GM10266 (cell line): ENCODE measurements at regions not wholly inside any gene's neighbourhood (a gene's known extent, or its start where the extent isn't known, plus 50 kb on each side); places are given as distances from the start of the nearest gene placed in this dataset.

Experiments
- DNase-seq: peaks from one replicate; pipeline ENCODE4 v3.0.0; 2012; ENCODE audit errors: extremely low spot score
- CTCF ChIP-seq: IDR thresholded peaks from 2 replicates; pipeline ENCODE4 v1.5.1; 2012; ENCODE audit warnings: mild to moderate bottlenecking, low read depth; ENCODE audit not compliant: control insufficient read depth, insufficient read depth; ENCODE audit errors: missing control alignments

- peak; percentile 70 for DNase-seq
- TF ChIP-seq CTCF: peak; percentile 99
These were observed 64.5 kb upstream of the SYPL1 start for GRCh38 chr7:106176414-106177299.

- no peak for DNase-seq
- TF ChIP-seq CTCF: no peak
These were observed 63.4 kb upstream of the SYPL1 start for GRCh38 chr7:106175507-106175906.

GRCh38 chr7:106170651-106171050 lies 58.5 kb upstream of the SYPL1 start:
- TF ChIP-seq CTCF: no peak
- DNase-seq: no peak

GRCh38 chr7:106169821-106170610 lies 57.9 kb upstream of the SYPL1 start:
- no peak for TF ChIP-seq CTCF
- DNase-seq: no peak

- DNase-seq: no peak
- no peak for TF ChIP-seq CTCF
These were observed 55.5 kb upstream of the SYPL1 start for GRCh38 chr7:106167439-106168136.

- TF ChIP-seq CTCF: peak; percentile 83
- DNase-seq: peak; percentile 40
These were observed 54.7 kb upstream of the SYPL1 start for GRCh38 chr7:106166651-106167342.
